CD1c-positive myeloid dendritic cell (primary cell): ENCODE measurements at regions not wholly inside any gene's neighbourhood (a gene's known extent, or its start where the extent isn't known, plus 50 kb on each side); places are given as distances from the start of the nearest gene placed in this dataset.

ENCODE experiments used
- DNase-seq: peaks from one replicate; pipeline ENCODE4 v3.0.0-alpha.2; 2016; ENCODE audit errors: extremely low spot score

- DNase-seq = no peak
Observed at GRCh38 chr5:54367844-54368243, 57.5 kb upstream of the ARL15 start.

- no peak for DNase-seq
Observed at GRCh38 chr5:54366707-54367106, 56.3 kb upstream of the ARL15 start.

- no peak for DNase-seq
Observed at GRCh38 chr5:54363669-54364068, 53.3 kb upstream of the ARL15 start.

- no peak for DNase-seq
Observed at GRCh38 chr5:54362992-54363625, 52.7 kb upstream of the ARL15 start.

GRCh38 chr5:54362434-54362833 lies 52.1 kb upstream of the ARL15 start:
- DNase-seq = no peak

GRCh38 chr5:54361691-54362411 lies 51.5 kb upstream of the ARL15 start:
- no peak for DNase-seq

- DNase-seq = no peak
Observed at GRCh38 chr5:54360925-54361662, 50.7 kb upstream of the ARL15 start.
